ENCODE measurements at regions not wholly inside any gene's neighbourhood (a gene's known extent, or its start where the extent isn't known, plus 50 kb on each side); places are given as distances from the start of the nearest gene placed in this dataset.
A peak's percentile ranks its signal among the peaks of the same experiment; 100 is the strongest.

DNA sequence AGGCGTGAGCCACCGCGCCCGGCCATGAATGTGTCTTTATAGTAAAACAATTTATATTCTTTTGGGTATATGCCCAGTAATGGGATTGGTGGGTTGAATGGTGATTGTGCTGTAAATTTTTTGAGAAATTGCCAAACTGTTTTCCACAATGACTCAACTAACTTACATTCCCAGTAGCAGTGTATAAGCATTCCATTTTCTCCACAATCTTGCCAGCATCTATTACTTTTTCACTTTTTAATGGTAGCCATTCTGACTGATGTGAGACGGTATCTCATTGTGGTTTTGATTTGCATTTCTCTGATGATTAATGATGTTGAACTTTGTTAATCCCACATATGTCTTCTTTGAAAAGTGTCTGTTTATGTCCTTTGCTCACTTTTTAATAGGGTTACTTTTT, 1187.9 kb downstream of the XPNPEP1 start:
- DNase-seq (ENCODE audit: low spot score), result no peak
- Histone ChIP-seq H3K4me3 (ENCODE audit: severe bottlenecking) (no peak overlapping the region), H3K4me1 (ENCODE audit: insufficient read depth, poor library complexity, severe bottlenecking) (no peaks in the 10 kb centered on the region), H3K27me3 (ENCODE audit: insufficient read depth, poor library complexity, severe bottlenecking) (no peaks in the 10 kb centered on the region), H3K36me3 (ENCODE audit: low read depth) (no peaks in the 10 kb centered on the region), H3K27ac (ENCODE audit: poor library complexity, severe bottlenecking) (no peak overlapping the region), H3K9me3 (ENCODE audit: severe bottlenecking) (no peaks in the 10 kb centered on the region)
- ATAC-seq (ENCODE audit: low read depth), result peak; percentile 80
- TF ChIP-seq, protein P1, sequence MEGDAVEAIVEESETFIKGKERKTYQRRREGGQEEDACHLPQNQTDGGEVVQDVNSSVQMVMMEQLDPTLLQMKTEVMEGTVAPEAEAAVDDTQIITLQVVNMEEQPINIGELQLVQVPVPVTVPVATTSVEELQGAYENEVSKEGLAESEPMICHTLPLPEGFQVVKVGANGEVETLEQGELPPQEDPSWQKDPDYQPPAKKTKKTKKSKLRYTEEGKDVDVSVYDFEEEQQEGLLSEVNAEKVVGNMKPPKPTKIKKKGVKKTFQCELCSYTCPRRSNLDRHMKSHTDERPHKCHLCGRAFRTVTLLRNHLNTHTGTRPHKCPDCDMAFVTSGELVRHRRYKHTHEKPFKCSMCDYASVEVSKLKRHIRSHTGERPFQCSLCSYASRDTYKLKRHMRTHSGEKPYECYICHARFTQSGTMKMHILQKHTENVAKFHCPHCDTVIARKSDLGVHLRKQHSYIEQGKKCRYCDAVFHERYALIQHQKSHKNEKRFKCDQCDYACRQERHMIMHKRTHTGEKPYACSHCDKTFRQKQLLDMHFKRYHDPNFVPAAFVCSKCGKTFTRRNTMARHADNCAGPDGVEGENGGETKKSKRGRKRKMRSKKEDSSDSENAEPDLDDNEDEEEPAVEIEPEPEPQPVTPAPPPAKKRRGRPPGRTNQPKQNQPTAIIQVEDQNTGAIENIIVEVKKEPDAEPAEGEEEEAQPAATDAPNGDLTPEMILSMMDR (IDR thresholded peaks at IDR 0.05; ENCODE audit: poor library complexity, severe bottlenecking), result no peak

DNA sequence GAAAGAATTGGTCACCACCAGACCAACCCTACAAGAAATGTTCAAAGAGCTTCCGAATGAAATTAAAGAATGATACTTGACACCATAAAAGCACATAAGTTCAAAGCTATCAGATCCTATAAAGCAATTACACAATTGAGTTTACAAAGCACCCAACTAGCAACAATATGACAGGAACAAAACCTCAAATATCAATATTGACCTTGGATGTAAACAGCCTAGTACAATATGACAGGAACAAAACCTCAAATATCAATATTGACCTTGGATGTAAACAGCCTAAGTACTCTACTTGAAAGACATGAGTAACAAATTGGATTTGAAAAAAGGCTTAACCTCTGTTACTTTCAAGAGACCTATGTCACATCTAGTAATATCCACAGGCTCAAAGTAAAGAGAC, 1201.4 kb downstream of the XPNPEP1 start:
- Histone ChIP-seq H3K4me1 (ENCODE audit: insufficient read depth, poor library complexity, severe bottlenecking) (no peaks in the 10 kb centered on the region), H3K27ac (ENCODE audit: poor library complexity, severe bottlenecking) (no peak overlapping the region), H3K36me3 (ENCODE audit: low read depth) (no peaks in the 10 kb centered on the region), H3K9me3 (ENCODE audit: severe bottlenecking) (no peaks in the 10 kb centered on the region), H3K4me3 (ENCODE audit: severe bottlenecking) (no peak overlapping the region), H3K27me3 (ENCODE audit: insufficient read depth, poor library complexity, severe bottlenecking) (no peaks in the 10 kb centered on the region)
- DNase-seq (ENCODE audit: low spot score) (no peak), ATAC-seq (ENCODE audit: low read depth) (no peak)
- TF ChIP-seq, protein P1 (IDR thresholded peaks at IDR 0.05; ENCODE audit: poor library complexity, severe bottlenecking), result no peak

DNA sequence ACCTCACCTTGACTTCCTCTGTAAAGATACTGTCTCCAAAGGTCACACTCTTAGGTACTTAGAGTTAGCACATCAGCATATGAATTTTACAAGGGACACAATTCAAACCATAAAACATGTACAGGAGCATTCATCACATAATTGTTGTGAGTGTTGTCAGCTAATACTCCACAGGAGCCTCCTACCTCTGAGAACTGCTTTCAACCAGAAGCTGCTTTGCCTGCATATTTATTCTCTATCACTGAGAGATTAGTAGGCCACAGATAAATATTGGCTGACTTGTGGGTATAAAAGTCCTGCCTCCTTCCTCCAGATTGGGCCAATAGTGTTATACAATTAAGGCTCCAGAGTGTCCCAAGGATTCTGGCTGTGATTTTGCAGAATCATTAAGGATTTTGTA, 1207.0 kb downstream of the XPNPEP1 start:
- TF ChIP-seq, protein P1 (IDR thresholded peaks at IDR 0.05; ENCODE audit: poor library complexity, severe bottlenecking), result no peak
- H3K4me3 ChIP-seq (ENCODE audit: severe bottlenecking), result no peak overlapping the region
- no peaks in the 10 kb centered on the region for H3K4me1 ChIP-seq (ENCODE audit: insufficient read depth, poor library complexity, severe bottlenecking)
- no peaks in the 10 kb centered on the region for H3K9me3 ChIP-seq (ENCODE audit: severe bottlenecking)
- no peak for DNase-seq (ENCODE audit: low spot score)
- no peaks in the 10 kb centered on the region for H3K36me3 ChIP-seq (ENCODE audit: low read depth)
- no peak overlapping the region for H3K27ac ChIP-seq (ENCODE audit: poor library complexity, severe bottlenecking)
- ATAC-seq (ENCODE audit: low read depth), result no peak
- H3K27me3 ChIP-seq (ENCODE audit: insufficient read depth, poor library complexity, severe bottlenecking), result no peaks in the 10 kb centered on the region

DNA sequence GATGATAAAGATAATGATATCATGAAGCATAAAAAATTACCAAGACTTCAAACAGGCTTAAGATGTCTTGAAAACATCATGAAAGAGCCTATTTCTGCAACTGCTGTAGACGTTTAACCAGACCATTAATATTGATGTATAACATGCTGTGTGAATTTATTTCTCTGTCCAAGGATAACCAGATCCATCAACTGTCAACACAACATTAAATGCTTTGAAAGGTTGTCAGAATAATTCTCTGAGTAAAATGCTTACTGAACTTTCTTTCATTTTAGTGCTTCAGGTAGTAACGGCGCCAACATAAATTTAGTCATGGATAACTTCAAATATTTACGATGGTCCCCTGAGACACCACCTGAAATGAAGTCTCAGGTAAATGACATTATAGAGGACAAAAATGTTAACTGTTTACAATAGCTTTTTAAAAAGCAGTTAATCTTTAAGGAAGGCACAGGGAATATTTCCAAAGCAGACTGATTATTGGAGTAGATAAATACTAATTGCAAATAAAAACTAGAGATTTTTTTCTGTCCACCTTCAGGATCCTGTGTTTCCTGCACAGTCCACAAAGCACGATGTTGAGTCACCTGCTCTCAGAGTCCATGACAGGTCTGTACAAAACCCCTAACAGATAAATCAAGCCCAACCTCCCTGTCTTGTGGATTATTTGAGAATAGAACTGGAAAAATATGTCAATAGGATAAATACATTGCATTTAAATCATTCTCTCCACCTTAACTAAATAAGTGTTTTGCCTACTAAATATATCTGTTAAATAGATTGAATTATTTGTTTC, 1213.2 kb downstream of the XPNPEP1 start:
- H3K9me3 ChIP-seq (ENCODE audit: severe bottlenecking), result no peaks in the 10 kb centered on the region
- no peaks in the 10 kb centered on the region for H3K27me3 ChIP-seq (ENCODE audit: insufficient read depth, poor library complexity, severe bottlenecking)
- no peak overlapping the region for H3K4me3 ChIP-seq (ENCODE audit: severe bottlenecking)
- DNase-seq (ENCODE audit: low spot score) (no peak), ATAC-seq (ENCODE audit: low read depth) (peak; percentile 95)
- peaks cover 14% of the 10 kb centered on the region for H3K4me1 ChIP-seq (ENCODE audit: insufficient read depth, poor library complexity, severe bottlenecking)
- no peak overlapping the region for H3K27ac ChIP-seq (ENCODE audit: poor library complexity, severe bottlenecking)
- no peaks in the 10 kb centered on the region for H3K36me3 ChIP-seq (ENCODE audit: low read depth)
- TF ChIP-seq, protein P1 (IDR thresholded peaks at IDR 0.05; ENCODE audit: poor library complexity, severe bottlenecking), result no peak

DNA sequence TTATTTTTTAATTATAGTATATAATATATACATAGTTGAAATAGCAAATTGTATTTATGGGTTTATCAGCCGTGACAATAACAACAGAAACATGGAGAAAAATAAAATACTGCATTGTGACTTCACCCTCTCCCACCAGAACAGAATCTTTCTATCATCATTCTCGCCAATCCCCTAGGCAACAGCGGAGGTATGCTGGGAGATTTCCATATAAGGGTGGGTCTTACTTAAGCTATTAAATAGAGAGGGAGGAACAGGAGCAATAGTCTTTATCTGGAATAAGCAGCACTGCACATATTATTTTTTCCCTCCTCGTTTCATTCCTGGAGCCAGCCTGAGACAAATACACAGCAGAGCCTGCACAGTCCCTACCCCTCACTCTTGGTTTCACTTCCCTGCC, 1214.9 kb downstream of the XPNPEP1 start:
- no peaks in the 10 kb centered on the region for H3K9me3 ChIP-seq (ENCODE audit: severe bottlenecking)
- ATAC-seq (ENCODE audit: low read depth), result no peak
- no peaks in the 10 kb centered on the region for H3K27me3 ChIP-seq (ENCODE audit: insufficient read depth, poor library complexity, severe bottlenecking)
- peaks cover 14% of the 10 kb centered on the region for H3K4me1 ChIP-seq (ENCODE audit: insufficient read depth, poor library complexity, severe bottlenecking)
- H3K27ac ChIP-seq (ENCODE audit: poor library complexity, severe bottlenecking), result no peak overlapping the region
- TF ChIP-seq, protein P1 (IDR thresholded peaks at IDR 0.05; ENCODE audit: poor library complexity, severe bottlenecking), result no peak
- H3K36me3 ChIP-seq (ENCODE audit: low read depth), result no peaks in the 10 kb centered on the region
- no peak overlapping the region for H3K4me3 ChIP-seq (ENCODE audit: severe bottlenecking)
- DNase-seq (ENCODE audit: low spot score), result no peak
